ENCODE measurements at regions not wholly inside any gene's neighbourhood (a gene's known extent, or its start where the extent isn't known, plus 50 kb on each side); places are given as distances from the start of the nearest gene placed in this dataset.
"Not testable (repeated sequence)": the region's sequence is repeated elsewhere in the genome, so short reads cannot be mapped to it uniquely, and the experiment has no call there.

DNA sequence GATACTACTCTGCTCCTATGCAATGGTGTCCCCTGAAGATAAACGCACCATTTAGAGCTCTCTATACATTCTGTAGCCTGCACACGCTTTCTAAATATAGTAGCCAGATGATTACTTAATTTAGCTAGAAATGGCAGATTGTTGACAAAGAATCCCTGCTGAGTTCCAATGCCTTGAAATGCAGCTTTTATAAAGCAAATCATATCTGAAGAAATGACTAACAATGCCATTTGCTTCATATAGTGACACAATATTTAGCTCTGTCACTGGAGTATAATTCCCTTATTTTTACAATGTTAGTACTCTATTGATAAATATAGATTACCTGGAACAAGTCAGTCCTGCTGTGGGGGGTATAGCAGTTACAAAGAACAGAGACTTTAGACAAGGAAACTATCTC lies 166.2 kb downstream of the CDCA7 start:
- H3K27ac ChIP-seq = no peak overlapping the region
- no peaks in the 10 kb centered on the region for H3K4me1 ChIP-seq
- no peaks in the 10 kb centered on the region for H3K27me3 ChIP-seq
- TF ChIP-seq, protein P1, sequence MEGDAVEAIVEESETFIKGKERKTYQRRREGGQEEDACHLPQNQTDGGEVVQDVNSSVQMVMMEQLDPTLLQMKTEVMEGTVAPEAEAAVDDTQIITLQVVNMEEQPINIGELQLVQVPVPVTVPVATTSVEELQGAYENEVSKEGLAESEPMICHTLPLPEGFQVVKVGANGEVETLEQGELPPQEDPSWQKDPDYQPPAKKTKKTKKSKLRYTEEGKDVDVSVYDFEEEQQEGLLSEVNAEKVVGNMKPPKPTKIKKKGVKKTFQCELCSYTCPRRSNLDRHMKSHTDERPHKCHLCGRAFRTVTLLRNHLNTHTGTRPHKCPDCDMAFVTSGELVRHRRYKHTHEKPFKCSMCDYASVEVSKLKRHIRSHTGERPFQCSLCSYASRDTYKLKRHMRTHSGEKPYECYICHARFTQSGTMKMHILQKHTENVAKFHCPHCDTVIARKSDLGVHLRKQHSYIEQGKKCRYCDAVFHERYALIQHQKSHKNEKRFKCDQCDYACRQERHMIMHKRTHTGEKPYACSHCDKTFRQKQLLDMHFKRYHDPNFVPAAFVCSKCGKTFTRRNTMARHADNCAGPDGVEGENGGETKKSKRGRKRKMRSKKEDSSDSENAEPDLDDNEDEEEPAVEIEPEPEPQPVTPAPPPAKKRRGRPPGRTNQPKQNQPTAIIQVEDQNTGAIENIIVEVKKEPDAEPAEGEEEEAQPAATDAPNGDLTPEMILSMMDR (IDR thresholded peaks at IDR 0.05) = no peak
- no peak for TF ChIP-seq POLR2A (IDR thresholded peaks at IDR 0.05)
- no peaks in the 10 kb centered on the region for H3K36me3 ChIP-seq
- DNase-seq = no peak
- H3K4me3 ChIP-seq = no peak overlapping the region
- H3K9me3 ChIP-seq = no peaks in the 10 kb centered on the region

DNA sequence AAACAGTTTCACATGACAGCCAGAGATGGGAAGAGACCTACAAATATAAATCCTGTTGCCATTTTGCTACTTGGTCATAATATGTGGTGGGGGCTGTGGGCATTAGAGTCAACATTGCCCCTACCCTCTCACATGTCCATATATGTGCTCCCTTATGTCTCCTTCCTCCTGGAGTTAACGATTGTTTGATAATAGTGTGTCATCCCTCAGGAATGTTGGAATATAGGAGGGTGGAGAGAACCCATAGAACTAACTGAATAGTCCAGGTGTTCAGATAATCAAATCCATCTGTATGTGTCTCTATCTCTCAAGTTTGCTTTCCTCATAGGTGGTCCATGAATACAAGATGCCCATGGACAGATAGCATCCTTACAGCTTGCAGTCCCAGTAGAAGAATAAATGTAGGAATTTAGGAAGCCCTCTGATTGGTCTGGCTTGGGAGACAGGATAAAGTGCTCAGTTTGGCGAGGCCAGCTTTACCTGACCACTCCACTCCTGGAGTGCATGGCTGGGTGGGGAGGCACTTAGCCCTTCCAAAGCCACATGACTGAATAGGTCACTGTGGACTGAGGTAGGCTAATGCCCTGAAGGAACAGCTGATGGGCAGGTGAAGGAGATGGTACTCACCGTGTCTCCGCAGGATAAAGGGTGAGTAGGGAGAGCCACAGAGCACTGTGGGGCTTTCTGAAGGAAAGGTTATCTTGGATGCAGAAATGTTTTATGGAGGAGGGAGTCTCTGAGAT lies 166.9 kb downstream of the CDCA7 start:
- H3K36me3 ChIP-seq = no peaks in the 10 kb centered on the region
- no peak for TF ChIP-seq POLR2A (IDR thresholded peaks at IDR 0.05)
- TF ChIP-seq, protein P1 (IDR thresholded peaks at IDR 0.05) = no peak
- no peak overlapping the region for H3K27ac ChIP-seq
- H3K4me3 ChIP-seq = no peak overlapping the region
- H3K27me3 ChIP-seq = no peaks in the 10 kb centered on the region
- no peaks in the 10 kb centered on the region for H3K4me1 ChIP-seq
- DNase-seq = no peak
- no peaks in the 10 kb centered on the region for H3K9me3 ChIP-seq

DNA sequence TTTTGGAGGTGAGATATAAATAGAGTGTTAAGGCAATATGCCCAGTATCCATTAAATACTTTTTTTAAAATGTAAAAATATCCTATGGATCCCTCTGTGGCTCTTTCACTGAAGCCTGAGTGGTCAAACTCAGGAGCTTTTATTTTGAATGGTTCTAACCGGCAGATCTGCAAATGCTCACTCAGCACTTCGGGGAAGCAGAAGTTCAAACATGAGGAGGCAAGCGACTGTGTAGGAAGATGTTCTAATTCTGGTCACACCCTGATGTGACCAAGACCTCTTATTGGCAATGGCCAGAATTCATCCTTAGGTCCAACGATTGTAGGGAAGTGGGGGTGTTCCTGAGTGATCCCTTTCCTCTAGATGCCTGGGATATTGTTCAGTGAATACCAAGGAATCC lies 168.8 kb downstream of the CDCA7 start:
- Histone ChIP-seq H3K9me3 (no peaks in the 10 kb centered on the region), H3K27ac (no peak overlapping the region), H3K4me1 (no peaks in the 10 kb centered on the region), H3K27me3 (no peaks in the 10 kb centered on the region), H3K4me3 (no peak overlapping the region), H3K36me3 (no peaks in the 10 kb centered on the region)
- DNase-seq = no peak
- TF ChIP-seq, protein P1 (IDR thresholded peaks at IDR 0.05) = no peak
- TF ChIP-seq POLR2A (IDR thresholded peaks at IDR 0.05) = no peak

DNA sequence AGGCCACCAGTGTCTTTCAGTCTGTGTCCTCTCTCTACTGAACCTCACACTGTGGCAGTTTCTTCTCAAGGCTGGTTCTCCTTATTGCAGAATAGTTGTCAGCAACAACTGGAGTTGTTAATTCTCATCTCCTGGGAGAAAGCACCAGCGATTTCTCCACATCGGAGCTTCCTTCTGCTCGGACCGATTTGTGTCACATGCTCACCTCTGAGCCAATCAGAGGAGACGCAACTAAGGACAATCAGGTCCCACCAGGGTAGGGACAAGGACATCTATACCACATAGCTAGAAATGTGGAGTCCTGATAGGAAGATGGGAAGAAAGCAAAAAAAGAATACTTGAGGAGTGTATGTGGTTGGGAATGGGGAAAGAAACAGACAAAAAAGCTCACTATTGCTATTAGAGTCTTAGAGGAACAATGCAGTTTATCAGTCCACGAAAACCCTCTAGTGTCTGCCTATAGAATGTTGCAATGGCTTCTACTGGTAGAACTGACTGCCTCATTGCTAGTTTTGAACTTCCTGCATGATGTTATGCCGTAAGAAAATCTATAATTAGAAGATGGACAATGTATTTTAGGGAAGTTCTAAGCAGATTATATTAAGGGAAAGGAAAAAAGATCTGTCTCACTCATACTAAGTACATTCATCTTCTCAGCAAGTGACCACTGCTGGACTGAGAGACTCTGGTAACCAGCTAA lies 169.7 kb downstream of the CDCA7 start:
- DNase-seq = no peak
- Histone ChIP-seq H3K9me3 (no peaks in the 10 kb centered on the region), H3K4me1 (no peaks in the 10 kb centered on the region), H3K27ac (no peak overlapping the region), H3K4me3 (no peak overlapping the region), H3K27me3 (no peaks in the 10 kb centered on the region), H3K36me3 (no peaks in the 10 kb centered on the region)
- TF ChIP-seq POLR2A (IDR thresholded peaks at IDR 0.05) = no peak
- TF ChIP-seq, protein P1 (IDR thresholded peaks at IDR 0.05) = no peak

DNA sequence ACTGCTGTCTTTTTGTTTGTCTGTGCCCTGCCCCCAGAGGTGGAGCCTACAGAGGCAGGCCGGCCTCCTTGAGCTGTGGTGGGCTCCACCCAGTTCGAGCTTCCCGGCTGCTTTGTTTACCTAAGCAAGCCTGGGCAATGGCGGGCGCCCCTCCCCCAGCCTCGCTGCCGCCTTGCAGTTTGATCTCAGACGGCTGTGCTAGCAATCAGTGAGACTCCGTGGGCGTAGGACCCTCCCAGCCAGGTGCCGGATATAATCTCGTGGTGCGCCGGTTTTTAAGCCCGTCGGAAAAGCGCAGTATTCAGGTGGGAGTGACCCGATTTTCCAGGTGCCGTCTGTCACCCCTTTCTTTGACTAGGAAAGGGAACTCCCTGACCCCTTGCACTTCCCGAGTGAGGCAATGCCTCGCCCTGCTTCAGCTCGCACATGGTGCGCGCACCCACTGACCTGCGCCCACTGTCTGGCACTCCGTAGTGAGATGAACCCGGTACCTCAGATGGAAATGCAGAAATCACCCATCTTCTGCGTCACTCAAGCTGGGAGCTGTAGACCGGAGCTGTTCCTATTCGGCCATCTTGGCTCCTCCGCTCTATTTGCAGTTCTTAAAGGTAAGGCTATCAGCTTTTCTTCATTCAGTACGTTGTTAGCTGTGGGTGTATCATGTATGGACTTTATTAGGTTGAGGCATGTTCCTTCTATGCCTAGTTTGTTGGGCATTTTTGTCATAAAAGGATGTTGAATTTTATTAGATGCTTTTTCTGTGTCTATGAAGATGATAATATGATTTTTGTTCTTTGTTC lies 178.3 kb downstream of the CDCA7 start:
- H3K4me1 ChIP-seq, H3K9me3 ChIP-seq, H3K27me3 ChIP-seq, H3K36me3 ChIP-seq, DNase-seq: not testable (repeated sequence)
- Histone ChIP-seq H3K27ac (peak overlapping the region in 1 of 4 donors; percentile 30), H3K4me3 (peak overlapping the region in 3 of 4 donors; percentile 10 to 50 (median 36))

DNA sequence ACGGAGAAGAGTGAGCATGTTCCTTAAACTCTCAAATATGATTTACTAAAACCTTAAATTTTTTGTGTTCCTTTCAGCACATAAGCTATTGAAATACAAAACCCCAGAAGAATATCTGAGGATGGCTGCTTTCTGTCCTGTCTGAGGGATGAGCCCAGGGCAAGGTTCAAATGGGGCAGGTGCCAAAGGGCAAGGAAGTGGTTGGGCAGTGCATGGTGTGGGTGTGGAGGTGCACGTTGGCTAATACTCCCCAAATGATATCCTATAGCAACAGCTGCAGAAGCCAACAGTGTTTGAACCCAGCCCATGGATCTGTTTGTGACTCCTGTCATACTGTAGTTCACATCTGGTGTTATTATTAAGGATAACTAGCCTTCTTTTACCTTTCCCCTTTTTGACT lies 183.0 kb downstream of the CDCA7 start:
- TF ChIP-seq POLR2A (IDR thresholded peaks at IDR 0.05) = no peak
- TF ChIP-seq, protein P1 (IDR thresholded peaks at IDR 0.05) = no peak
- H3K9me3 ChIP-seq = no peaks in the 10 kb centered on the region
- H3K4me1 ChIP-seq = no peaks in the 10 kb centered on the region
- DNase-seq = peak in 1 of 3 donors; percentile 51
- no peaks in the 10 kb centered on the region for H3K27me3 ChIP-seq
- no peak overlapping the region for H3K27ac ChIP-seq
- H3K36me3 ChIP-seq = no peaks in the 10 kb centered on the region
- no peak overlapping the region for H3K4me3 ChIP-seq
